GM12892 (cell line): ENCODE measurements at regions not wholly inside any gene's neighbourhood (a gene's known extent, or its start where the extent isn't known, plus 50 kb on each side); places are given as distances from the start of the nearest gene placed in this dataset.

Source experiments
- DNase-seq: peaks from one replicate; pipeline ENCODE4 v3.0.0; 2011; ENCODE audit not compliant: insufficient read length
- FAIRE-seq: peaks from 2 replicates; lab custom pipeline; 2011; peaks lifted over from hg19 to GRCh38; lab: Jason Lieb, UNC
- POLR2A ChIP-seq: IDR thresholded peaks from 2 replicates; pipeline ENCODE4 v1.6.1; 2011; ENCODE audit warnings: low read depth, low read length, control low read depth
- POLR2AphosphoS5 ChIP-seq: IDR thresholded peaks from 2 replicates; pipeline ENCODE4 v1.6.1; 2011; ENCODE audit warnings: low read depth, low read length, control low read depth
- TAF1 ChIP-seq: IDR thresholded peaks from 2 replicates; pipeline ENCODE4 v1.6.1; 2011; ENCODE audit warnings: low read depth, mild to moderate bottlenecking, control low read depth, low read length, borderline replicate concordance

DNA sequence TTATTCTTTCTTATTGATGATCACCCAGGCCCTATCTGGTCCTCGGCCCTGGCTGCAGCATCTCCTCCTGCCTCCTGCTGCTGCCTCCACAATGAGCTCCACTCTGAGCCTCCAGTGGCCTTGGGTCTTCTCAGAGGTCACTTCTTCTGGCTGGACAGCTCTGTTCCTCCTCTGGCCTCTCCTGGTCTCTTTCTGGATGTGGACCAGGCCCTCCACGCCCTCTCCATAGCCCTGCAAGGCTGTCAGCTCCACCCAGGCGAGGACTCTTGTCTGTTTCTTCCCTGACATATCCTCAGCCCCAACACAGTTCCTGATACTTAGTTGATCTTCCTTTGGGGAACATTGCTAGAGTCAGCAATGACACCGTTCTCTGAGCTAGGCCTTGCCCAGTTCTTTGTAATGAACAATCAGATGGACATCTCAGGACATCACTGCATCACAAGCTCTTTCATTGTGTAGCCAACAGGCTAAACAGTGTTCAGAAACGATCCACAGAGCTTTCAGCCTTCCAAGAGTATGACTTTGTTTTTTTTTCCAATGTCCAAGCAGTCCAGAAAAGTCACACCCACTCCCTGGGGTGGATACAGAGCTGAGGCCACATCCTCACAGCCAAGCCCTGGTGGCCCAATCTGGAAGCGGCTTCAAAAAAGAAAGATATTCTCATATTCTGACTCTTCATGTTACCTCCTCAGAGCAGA is 62.5 kb upstream of the DNAH5 start:
- no peak for FAIRE-seq
- TF ChIP-seq POLR2AphosphoS5, result no peak
- TF ChIP-seq TAF1, result no peak
- no peak for TF ChIP-seq POLR2A
- DNase-seq, result no peak

DNA sequence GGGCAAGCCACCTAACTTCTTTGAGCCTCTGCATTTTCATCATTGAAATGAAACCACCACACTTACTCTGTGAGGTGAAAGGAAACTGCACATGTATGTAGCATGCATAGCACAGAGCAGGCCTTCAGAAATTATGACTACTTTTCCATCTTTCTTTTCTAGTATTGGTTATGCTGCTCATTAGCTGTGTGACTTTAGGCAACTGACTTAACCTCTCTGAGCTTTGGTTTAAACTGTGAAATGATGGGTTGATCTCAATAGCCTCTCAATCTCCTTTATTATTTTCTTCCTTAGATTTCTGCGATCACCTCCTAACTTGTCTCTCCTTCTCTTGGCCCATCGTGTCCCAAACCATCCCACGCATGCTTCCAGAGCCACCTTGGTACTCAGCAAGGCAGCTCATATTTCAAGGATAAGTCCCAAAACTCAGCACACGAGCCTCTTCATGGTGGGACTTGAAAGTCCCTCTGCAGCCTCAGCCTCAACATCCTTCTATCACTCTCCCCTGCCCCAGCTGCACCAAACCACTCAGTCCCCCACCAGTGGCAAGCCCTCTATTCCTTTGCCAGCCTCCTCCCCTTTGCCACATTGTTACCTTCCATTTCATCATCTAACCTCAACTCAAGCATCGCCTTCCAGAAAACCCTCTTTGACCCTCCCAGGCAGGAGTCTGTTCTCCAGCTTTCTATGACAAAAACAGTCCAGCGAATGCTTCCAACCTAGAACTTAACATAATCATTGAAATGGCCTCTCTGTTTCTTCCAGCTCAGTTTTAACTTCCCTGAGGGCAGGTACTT is 60.3 kb upstream of the DNAH5 start:
- TF ChIP-seq POLR2A (no peak), TAF1 (no peak), POLR2AphosphoS5 (no peak)
- FAIRE-seq, result no peak
- no peak for DNase-seq

DNA sequence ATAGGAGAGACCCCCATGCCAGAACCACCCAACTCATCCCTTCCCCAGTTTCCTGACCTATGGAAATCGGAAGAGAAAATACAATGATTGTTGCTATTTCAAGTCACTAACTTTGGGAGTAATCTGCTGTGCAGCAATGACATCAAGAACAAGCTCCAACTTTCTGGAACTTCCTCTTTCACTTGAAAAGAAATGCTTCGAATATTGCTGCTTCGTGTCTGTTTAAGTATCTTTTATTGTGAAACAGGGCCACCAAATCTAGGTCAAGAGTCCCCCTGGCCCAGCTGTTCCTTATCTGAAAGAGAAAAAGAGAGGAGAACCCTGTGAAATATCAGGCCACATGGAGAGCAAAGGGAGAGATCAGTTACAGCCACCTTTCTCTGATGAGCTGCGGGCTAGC is 59.4 kb upstream of the DNAH5 start:
- DNase-seq (no peak), FAIRE-seq (no peak)
- TF ChIP-seq TAF1 (no peak), POLR2AphosphoS5 (no peak)

DNA sequence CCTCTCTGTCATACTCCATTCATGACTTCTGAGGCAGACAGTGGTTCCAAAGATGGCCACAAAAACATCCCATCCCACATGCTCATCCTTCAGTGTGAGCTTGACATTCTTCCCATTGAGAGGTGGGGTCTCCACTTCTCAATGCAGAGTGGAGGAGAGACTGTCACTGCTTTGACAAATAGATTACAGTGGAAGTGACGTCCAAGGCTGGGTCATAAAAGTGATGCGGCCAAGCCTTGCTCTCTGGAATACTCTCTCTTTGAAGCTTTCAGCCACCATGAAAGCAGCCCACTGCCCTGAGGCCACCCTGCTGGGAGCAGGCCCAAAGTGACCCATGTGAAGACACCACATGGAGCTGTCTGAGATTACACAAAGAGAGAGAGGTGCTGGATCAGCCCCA is 59.0 kb upstream of the DNAH5 start:
- no peak for TF ChIP-seq TAF1
- no peak for TF ChIP-seq POLR2A
- TF ChIP-seq POLR2AphosphoS5, result no peak
- FAIRE-seq (no peak), DNase-seq (no peak)

DNA sequence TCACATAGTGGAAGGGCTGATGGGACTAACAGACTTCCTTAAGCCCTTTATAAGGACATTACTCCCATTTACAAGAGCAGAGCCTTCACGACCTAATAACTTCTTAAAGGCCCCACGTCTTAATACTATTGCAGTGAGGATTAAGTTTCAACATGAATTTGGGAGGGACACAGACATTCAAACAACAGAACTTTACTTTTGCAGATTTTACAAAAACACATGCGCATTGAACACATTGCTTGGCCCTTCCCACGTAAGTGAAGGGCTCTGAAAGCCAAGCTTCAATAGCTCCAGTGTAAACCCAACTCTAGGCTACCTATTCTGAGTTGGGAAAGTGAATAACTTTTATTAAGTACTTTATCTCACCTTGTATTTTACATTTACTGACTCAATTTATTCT is 53.8 kb upstream of the DNAH5 start:
- no peak for DNase-seq
- TF ChIP-seq POLR2A, result no peak
- no peak for TF ChIP-seq TAF1
- TF ChIP-seq POLR2AphosphoS5, result no peak
- FAIRE-seq, result no peak

DNA sequence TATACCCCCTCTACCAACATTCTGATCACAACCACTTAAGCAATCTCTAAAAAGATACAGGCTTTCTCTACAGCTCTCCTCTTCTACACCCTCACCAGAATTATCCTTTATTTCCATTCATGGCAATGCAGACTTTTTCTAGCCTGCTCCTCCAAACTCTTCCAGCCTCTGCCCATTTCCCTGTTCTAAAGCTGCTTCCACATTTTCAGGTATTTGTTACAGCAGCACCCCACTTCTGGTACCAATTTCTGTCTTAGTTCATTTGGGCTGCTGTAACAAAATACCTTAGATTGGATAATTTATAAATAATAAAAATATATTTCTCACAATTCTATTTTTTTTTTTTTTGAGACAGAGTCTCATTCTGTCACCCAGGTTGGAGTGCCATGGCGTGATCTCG is 53.0 kb upstream of the DNAH5 start:
- FAIRE-seq, result no peak
- no peak for TF ChIP-seq POLR2A
- no peak for TF ChIP-seq POLR2AphosphoS5
- TF ChIP-seq TAF1, result no peak
- no peak for DNase-seq

DNA sequence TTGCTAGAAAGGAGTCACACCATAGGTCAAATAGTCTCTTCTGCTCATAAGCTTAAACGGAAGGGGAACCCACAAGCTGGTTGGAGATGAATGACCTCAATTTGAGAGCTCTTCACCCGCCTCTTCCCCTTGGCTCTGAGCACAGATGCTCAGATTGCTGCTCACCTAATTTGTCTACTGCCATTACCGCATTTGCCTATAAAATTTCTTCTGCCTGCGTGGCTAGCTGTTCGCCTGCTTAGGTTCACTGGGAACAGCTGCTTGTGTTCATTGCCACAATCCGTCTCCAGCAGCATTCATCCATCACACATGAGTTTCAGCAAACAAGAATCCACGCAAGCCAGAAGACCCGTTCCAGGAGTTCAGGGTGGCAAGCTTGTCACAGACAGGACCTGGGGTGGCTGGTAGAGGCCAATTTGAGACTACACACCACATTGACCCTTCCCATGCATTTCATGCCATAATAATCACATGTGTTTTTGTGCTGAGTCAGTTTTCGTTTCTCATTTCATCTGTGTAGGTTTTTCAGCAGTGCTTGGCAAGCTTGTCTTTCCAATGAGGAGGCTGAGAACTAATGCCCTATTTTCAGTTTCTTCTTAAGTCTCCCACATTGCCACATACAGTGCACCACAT is 50.2 kb upstream of the DNAH5 start:
- no peak for TF ChIP-seq TAF1
- no peak for TF ChIP-seq POLR2AphosphoS5
- no peak for TF ChIP-seq POLR2A
- DNase-seq (no peak), FAIRE-seq (no peak)
